ENCODE measurements at regions not wholly inside any gene's neighbourhood (a gene's known extent, or its start where the extent isn't known, plus 50 kb on each side); places are given as distances from the start of the nearest gene placed in this dataset.

GRCh38 chrY:7263773-7264172 is 352.2 kb upstream of the AMELY start:
- H3K9me3 ChIP-seq: no peaks in the 10 kb centered on the region
- intact Hi-C loops (cut with DNase I): no loop called here
- H3K27ac ChIP-seq: no peak overlapping the region
- H3K4me3 ChIP-seq (replicated peaks in 1 of 3): no peak overlapping the region
- no peaks in the 10 kb centered on the region for H3K36me3 ChIP-seq
- TF ChIP-seq CTCF (IDR thresholded peaks at IDR 0.05) (no peak), POLR2A (IDR thresholded peaks at IDR 0.05) (no peak)
- H3K27me3 ChIP-seq: no peaks in the 10 kb centered on the region
- H3K4me1 ChIP-seq: no peaks in the 10 kb centered on the region
- 89 to 100% methylated on average over 1 to 18 of the region's 29 CpGs for WGBS, 2 donors
- peak in 1 of 2 donors; percentile 13 for DNase-seq

- H3K27me3 ChIP-seq: no peaks in the 10 kb centered on the region
- DNase-seq: peak; percentile 52 to 65
- 43 to 55% methylated on average over 4 of the region's 4 CpGs for WGBS, 2 donors
- no peaks in the 10 kb centered on the region for H3K9me3 ChIP-seq
- intact Hi-C loops (cut with DNase I): no loop called here
- no peak overlapping the region for H3K4me3 ChIP-seq (replicated peaks in 1 of 3)
- H3K27ac ChIP-seq: no peak overlapping the region
- no peak for TF ChIP-seq POLR2A (IDR thresholded peaks at IDR 0.05)
- no peaks in the 10 kb centered on the region for H3K4me1 ChIP-seq
- no peaks in the 10 kb centered on the region for H3K36me3 ChIP-seq
Measured at GRCh38 chrY:7262531-7262930, 351.0 kb upstream of the AMELY start.

GRCh38 chrY:7261254-7261653 is 349.7 kb upstream of the AMELY start:
- intact Hi-C loops (cut with DNase I): no loop called here
- Histone ChIP-seq H3K4me1 (no peaks in the 10 kb centered on the region), H3K27ac (no peak overlapping the region), H3K27me3 (no peaks in the 10 kb centered on the region), H3K4me3 (replicated peaks in 1 of 3) (no peak overlapping the region), H3K9me3 (no peaks in the 10 kb centered on the region), H3K36me3 (no peaks in the 10 kb centered on the region)
- no peak for DNase-seq
- 69 to 82% methylated on average over 6 of the region's 6 CpGs for WGBS, 2 donors
- TF ChIP-seq POLR2A (IDR thresholded peaks at IDR 0.05) (no peak), CTCF (IDR thresholded peaks at IDR 0.05) (no peak)

- no peaks in the 10 kb centered on the region for H3K4me1 ChIP-seq
- no peak for DNase-seq
- TF ChIP-seq POLR2A (IDR thresholded peaks at IDR 0.05): no peak
- TF ChIP-seq CTCF (IDR thresholded peaks at IDR 0.05): no peak
- intact Hi-C loops (cut with DNase I): no loop called here
- no peaks in the 10 kb centered on the region for H3K9me3 ChIP-seq
- H3K4me3 ChIP-seq (replicated peaks in 1 of 3): no peak overlapping the region
- no peaks in the 10 kb centered on the region for H3K36me3 ChIP-seq
- H3K27ac ChIP-seq: no peak overlapping the region
- 75 to 89% methylated on average over 6 of the region's 6 CpGs for WGBS, 2 donors
- no peaks in the 10 kb centered on the region for H3K27me3 ChIP-seq
Measured at GRCh38 chrY:7240101-7240500, 328.5 kb upstream of the AMELY start.

- TF ChIP-seq CTCF (IDR thresholded peaks at IDR 0.05) (no peak), POLR2A (IDR thresholded peaks at IDR 0.05) (no peak)
- H3K4me3 ChIP-seq (replicated peaks in 1 of 3): no peak overlapping the region
- intact Hi-C loops (cut with DNase I): no loop called here
- no peaks in the 10 kb centered on the region for H3K27me3 ChIP-seq
- DNase-seq: peak; percentile 67 to 74
- WGBS, 2 donors: 29 to 41% methylated on average over 5 of the region's 5 CpGs
- no peaks in the 10 kb centered on the region for H3K4me1 ChIP-seq
- no peaks in the 10 kb centered on the region for H3K36me3 ChIP-seq
- H3K9me3 ChIP-seq: no peaks in the 10 kb centered on the region
- H3K27ac ChIP-seq: no peak overlapping the region
Measured at GRCh38 chrY:7211971-7212370, 300.4 kb upstream of the AMELY start.

- Histone ChIP-seq H3K4me3 (replicated peaks in 1 of 3) (no peak overlapping the region), H3K27ac (no peak overlapping the region), H3K27me3 (no peaks in the 10 kb centered on the region), H3K36me3 (no peaks in the 10 kb centered on the region), H3K9me3 (no peaks in the 10 kb centered on the region), H3K4me1 (no peaks in the 10 kb centered on the region)
- intact Hi-C loops (cut with DNase I): no loop called here
- 67 to 70% methylated on average over 4 of the region's 4 CpGs for WGBS, 2 donors
- TF ChIP-seq CTCF (IDR thresholded peaks at IDR 0.05): no peak
- TF ChIP-seq POLR2A (IDR thresholded peaks at IDR 0.05): no peak
- DNase-seq: no peak
Measured at GRCh38 chrY:7204456-7204855, 292.9 kb upstream of the AMELY start.
